ENCODE measurements at regions not wholly inside any gene's neighbourhood (a gene's known extent, or its start where the extent isn't known, plus 50 kb on each side); places are given as distances from the start of the nearest gene placed in this dataset.

- Histone ChIP-seq H3K9me3 (no peaks in the 10 kb centered on the region), H3K36me3 (no peaks in the 10 kb centered on the region), H3K27ac (no peak overlapping the region), H3K27me3 (no peaks in the 10 kb centered on the region), H3K4me1 (no peaks in the 10 kb centered on the region), H3K4me3 (no peak overlapping the region)
- no peak for DNase-seq
- TF ChIP-seq POLR2A (IDR thresholded peaks at IDR 0.05) (no peak), CTCF (IDR thresholded peaks at IDR 0.05) (no peak)
- intact Hi-C loops (cut with DNase I; ENCODE audit: low total_unique reads) = no loop called here
These were observed 113.7 kb upstream of the PAPPA start for GRCh38 chr9:116039893-116040292.

GRCh38 chr9:116042321-116042720, 111.3 kb upstream of the PAPPA start:
- DNase-seq = no peak
- Histone ChIP-seq H3K27me3 (no peaks in the 10 kb centered on the region), H3K36me3 (no peaks in the 10 kb centered on the region), H3K9me3 (no peaks in the 10 kb centered on the region), H3K27ac (no peak overlapping the region), H3K4me1 (no peaks in the 10 kb centered on the region), H3K4me3 (no peak overlapping the region)
- TF ChIP-seq POLR2A (IDR thresholded peaks at IDR 0.05) (no peak), CTCF (IDR thresholded peaks at IDR 0.05) (no peak)
- intact Hi-C loops (cut with DNase I; ENCODE audit: low total_unique reads) = no loop called here

GRCh38 chr9:116045083-116045482, 108.5 kb upstream of the PAPPA start:
- intact Hi-C loops (cut with DNase I; ENCODE audit: low total_unique reads) = no loop called here
- TF ChIP-seq POLR2A (IDR thresholded peaks at IDR 0.05) = no peak
- no peak for TF ChIP-seq CTCF (IDR thresholded peaks at IDR 0.05)

GRCh38 chr9:116048081-116048480, 105.5 kb upstream of the PAPPA start:
- intact Hi-C loops (cut with DNase I; ENCODE audit: low total_unique reads) = no loop called here
- Histone ChIP-seq H3K4me1 (no peaks in the 10 kb centered on the region), H3K27me3 (no peaks in the 10 kb centered on the region), H3K9me3 (no peaks in the 10 kb centered on the region), H3K36me3 (no peaks in the 10 kb centered on the region), H3K4me3 (no peak overlapping the region), H3K27ac (no peak overlapping the region)
- no peak for DNase-seq
- no peak for TF ChIP-seq POLR2A (IDR thresholded peaks at IDR 0.05)
- TF ChIP-seq CTCF (IDR thresholded peaks at IDR 0.05) = no peak

More at GRCh38 chr9:116045083-116045482, 108.5 kb upstream of the PAPPA start:
- Histone ChIP-seq H3K9me3 (no peaks in the 10 kb centered on the region), H3K27me3 (no peaks in the 10 kb centered on the region), H3K36me3 (no peaks in the 10 kb centered on the region), H3K4me1 (no peaks in the 10 kb centered on the region), H3K27ac (no peak overlapping the region), H3K4me3 (no peak overlapping the region)
- DNase-seq = no peak

- Histone ChIP-seq H3K27me3 (no peaks in the 10 kb centered on the region), H3K4me1 (no peaks in the 10 kb centered on the region), H3K4me3 (no peak overlapping the region), H3K9me3 (no peaks in the 10 kb centered on the region), H3K27ac (no peak overlapping the region), H3K36me3 (no peaks in the 10 kb centered on the region)
- TF ChIP-seq POLR2A (IDR thresholded peaks at IDR 0.05) = no peak
- no peak for TF ChIP-seq CTCF (IDR thresholded peaks at IDR 0.05)
- intact Hi-C loops (cut with DNase I; ENCODE audit: low total_unique reads) = no loop called here
- DNase-seq = no peak
These were observed 104.1 kb upstream of the PAPPA start for GRCh38 chr9:116049456-116049855.
